GM10266 (cell line): ENCODE measurements at regions not wholly inside any gene's neighbourhood (a gene's known extent, or its start where the extent isn't known, plus 50 kb on each side); places are given as distances from the start of the nearest gene placed in this dataset.

Experiments used
- DNase-seq: peaks from one replicate; pipeline ENCODE4 v3.0.0; 2012; ENCODE audit errors: extremely low spot score
- CTCF ChIP-seq: IDR thresholded peaks from 2 replicates; pipeline ENCODE4 v1.5.1; 2012; ENCODE audit warnings: mild to moderate bottlenecking, low read depth; ENCODE audit not compliant: control insufficient read depth, insufficient read depth; ENCODE audit errors: missing control alignments

DNA sequence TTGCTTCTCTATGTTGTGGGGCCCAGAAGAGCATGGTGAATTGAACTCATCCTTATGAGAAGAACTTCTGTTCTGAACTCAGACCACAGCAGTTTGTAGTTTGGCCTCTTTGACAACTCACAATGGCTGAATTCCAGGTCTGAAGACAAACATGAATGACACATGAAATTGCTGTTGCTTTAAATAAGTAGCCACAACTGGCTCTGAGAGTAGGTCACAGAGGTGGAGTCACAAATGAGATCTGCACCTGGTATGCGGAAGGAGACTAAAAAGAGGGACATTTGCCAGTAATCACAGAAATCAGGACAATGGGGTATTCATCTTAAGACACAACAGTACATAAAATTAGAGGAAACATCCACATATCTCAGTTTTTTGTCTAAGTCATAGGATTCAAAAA, 290.3 kb upstream of the MMADHC start:
- no peak for DNase-seq
- no peak for TF ChIP-seq CTCF

GRCh38 chr2:149877074-149877473, 289.5 kb upstream of the MMADHC start:
- no peak for DNase-seq

GRCh38 chr2:149873936-149874335, 286.4 kb upstream of the MMADHC start:
- TF ChIP-seq CTCF = no peak
- no peak for DNase-seq

More at GRCh38 chr2:149877074-149877473, 289.5 kb upstream of the MMADHC start:
- TF ChIP-seq CTCF = no peak

DNA sequence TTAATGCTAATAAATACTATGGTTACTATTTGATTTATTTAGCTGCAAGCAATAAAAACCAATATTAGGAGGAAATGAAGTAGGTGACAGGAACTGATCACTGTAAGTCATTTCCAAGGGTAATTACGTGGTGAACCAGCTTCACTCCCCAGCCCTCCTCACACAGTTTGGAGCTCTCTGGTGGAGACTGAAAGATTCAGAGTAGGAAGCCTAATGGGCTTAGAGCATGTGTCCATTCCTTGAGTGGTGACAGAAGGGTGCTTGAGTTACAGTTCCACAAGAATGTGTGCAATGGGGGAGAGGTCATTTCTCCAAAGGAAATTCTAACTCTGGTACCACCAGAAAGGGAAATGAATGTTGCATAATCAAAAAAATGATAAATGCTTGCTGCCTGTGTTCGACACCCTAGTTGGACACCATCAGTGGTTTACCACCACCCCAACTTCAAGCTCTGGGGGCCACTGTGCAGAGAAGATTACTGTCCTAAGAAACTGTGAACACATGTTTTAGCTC, 285.1 kb upstream of the MMADHC start:
- no peak for DNase-seq
- TF ChIP-seq CTCF = no peak

GRCh38 chr2:149872041-149872440, 284.5 kb upstream of the MMADHC start:
- TF ChIP-seq CTCF = no peak
- DNase-seq = no peak

DNA sequence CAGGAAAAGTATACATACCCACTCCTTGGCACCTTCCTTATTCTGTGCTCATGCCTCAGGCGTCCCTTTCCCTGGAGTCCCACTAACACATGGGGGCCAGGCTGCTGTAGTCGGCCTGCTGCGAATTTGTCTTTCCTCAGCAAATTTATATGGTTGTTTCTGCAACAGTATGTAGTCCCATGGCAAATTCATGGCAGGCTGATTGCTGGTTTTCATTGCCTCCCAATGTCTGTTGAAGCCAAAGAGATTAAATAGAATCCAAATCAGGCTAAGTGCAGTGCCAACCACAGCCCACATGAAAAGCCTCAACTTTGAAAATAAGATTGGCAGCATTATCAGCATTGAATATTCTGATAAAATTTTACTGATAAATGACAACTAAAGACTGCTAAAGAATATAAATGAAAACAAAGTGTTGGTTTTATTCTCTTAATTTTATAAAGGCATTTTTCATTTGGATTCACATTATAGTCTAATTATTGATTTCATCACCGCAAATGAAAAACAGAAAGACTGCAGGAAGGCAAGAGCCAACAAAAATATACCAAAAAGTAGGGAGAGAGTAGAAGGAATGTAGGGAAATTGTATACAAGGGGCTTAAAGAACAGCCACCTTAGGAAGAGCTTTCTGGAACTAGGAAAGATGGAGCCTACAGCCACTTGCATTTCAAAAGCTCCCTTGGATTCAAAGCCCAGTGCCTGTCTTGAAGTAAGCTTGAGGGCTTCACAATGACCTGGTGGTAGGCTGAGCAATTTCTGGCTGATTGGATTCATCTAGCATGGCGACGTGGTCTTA, 283.7 kb upstream of the MMADHC start:
- no peak for TF ChIP-seq CTCF
- no peak for DNase-seq

DNA sequence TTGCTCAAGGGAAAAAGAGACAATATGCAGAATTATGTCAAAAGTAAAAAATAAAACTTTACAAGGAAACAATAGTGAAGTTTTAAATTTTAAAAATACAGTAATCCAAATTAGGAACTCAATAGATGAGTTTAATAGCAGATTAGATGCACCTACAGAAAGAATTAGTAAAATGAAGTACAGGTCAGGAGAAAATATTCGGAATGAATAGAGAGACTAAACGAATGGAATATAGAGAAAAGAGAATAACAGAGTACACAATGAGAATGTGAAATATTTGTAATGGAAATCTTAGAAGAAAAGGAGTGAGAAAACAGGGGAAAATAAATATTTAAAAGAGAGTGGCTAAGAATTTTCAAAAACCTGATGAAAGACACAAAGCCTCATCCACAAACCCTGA, 275.7 kb upstream of the MMADHC start:
- no peak for TF ChIP-seq CTCF
- no peak for DNase-seq
